ENCODE measurements at regions not wholly inside any gene's neighbourhood (a gene's known extent, or its start where the extent isn't known, plus 50 kb on each side); places are given as distances from the start of the nearest gene placed in this dataset.

DNA sequence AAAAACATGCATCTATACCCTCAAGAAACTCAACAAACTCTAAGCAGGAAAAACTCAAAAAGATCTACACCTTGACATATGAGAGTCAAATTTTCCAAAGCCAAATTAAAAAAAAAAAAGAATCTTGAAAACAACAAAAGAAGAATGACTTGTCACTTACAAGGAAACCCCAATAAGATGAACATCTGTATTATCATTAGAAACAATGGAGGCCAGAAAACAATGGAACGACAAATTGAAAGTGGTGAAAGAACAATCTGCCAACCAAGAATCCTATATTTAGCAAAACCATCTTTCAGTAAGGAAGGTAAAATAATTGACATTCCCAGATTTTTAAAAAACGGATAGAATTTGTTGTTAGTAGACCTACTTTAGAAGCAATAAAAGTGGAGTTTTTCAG lies 516.8 kb downstream of the ACTR3B start:
- WGBS (ENCODE audit: insufficient coverage), result no CpG with 5 or more reads among the region's 2 CpGs
- H3K27me3 ChIP-seq (replicated peaks in 2 of 5; ENCODE audit: control insufficient read depth in 4 of 5, insufficient read depth in 5 of 5, low read length in 4 of 5), result no peaks in the 10 kb centered on the region
- H3K4me1 ChIP-seq (ENCODE audit: control extremely low read depth in 1 of 4, control insufficient read depth in 4 of 4, insufficient read depth in 4 of 4, low read length in 3 of 4), result no peaks in the 10 kb centered on the region
- DNase-seq, result no peak
- no peak overlapping the region for H3K27ac ChIP-seq (ENCODE audit: insufficient read depth in 1 of 2, low read depth in 1 of 2, low read length in 2 of 2, poor library complexity in 1 of 2, severe bottlenecking in 2 of 2)
- CTCF ChIA-PET, result no interaction called here
- H3K4me3 ChIP-seq (ENCODE audit: control insufficient read depth in 1 of 7, extremely low read depth in 1 of 7, insufficient read depth in 4 of 7, low read depth in 2 of 7, low read length in 6 of 7), result no peak overlapping the region
- H3K36me3 ChIP-seq (ENCODE audit: control insufficient read depth in 4 of 4, insufficient read depth in 4 of 4, low read length in 3 of 4), result no peaks in the 10 kb centered on the region
- POLR2A ChIA-PET, result no interaction called here
- peaks cover 0 to 4% (median 0%) of the 10 kb centered on the region in 5 experiments for H3K9me3 ChIP-seq (ENCODE audit: control extremely low read depth in 1 of 5, control insufficient read depth in 4 of 5, insufficient read depth in 2 of 5, low read depth in 1 of 5, low read length in 4 of 5)

GRCh38 chr7:153286763-153287162 lies 527.2 kb downstream of the ACTR3B start:
- H3K27ac ChIP-seq (ENCODE audit: insufficient read depth in 1 of 2, low read depth in 1 of 2, low read length in 2 of 2, poor library complexity in 1 of 2, severe bottlenecking in 2 of 2), result no peak overlapping the region
- no peak overlapping the region for H3K4me3 ChIP-seq (ENCODE audit: control insufficient read depth in 1 of 7, extremely low read depth in 1 of 7, insufficient read depth in 4 of 7, low read depth in 2 of 7, low read length in 6 of 7)
- H3K4me1 ChIP-seq (ENCODE audit: control extremely low read depth in 1 of 4, control insufficient read depth in 4 of 4, insufficient read depth in 4 of 4, low read length in 3 of 4), result peaks cover 0 to 8% (median 0%) of the 10 kb centered on the region in 4 experiments
- ChIA-PET CTCF (no interaction called here), POLR2A (no interaction called here)
- no peaks in the 10 kb centered on the region for H3K27me3 ChIP-seq (replicated peaks in 2 of 5; ENCODE audit: control insufficient read depth in 4 of 5, insufficient read depth in 5 of 5, low read length in 4 of 5)
- no peak for DNase-seq
- no peaks in the 10 kb centered on the region for H3K36me3 ChIP-seq (ENCODE audit: control insufficient read depth in 4 of 4, insufficient read depth in 4 of 4, low read length in 3 of 4)
- WGBS (ENCODE audit: insufficient coverage), result 99% methylated on average over 11 of the region's 13 CpGs
- no peaks in the 10 kb centered on the region for H3K9me3 ChIP-seq (ENCODE audit: control extremely low read depth in 1 of 5, control insufficient read depth in 4 of 5, insufficient read depth in 2 of 5, low read depth in 1 of 5, low read length in 4 of 5)

DNA sequence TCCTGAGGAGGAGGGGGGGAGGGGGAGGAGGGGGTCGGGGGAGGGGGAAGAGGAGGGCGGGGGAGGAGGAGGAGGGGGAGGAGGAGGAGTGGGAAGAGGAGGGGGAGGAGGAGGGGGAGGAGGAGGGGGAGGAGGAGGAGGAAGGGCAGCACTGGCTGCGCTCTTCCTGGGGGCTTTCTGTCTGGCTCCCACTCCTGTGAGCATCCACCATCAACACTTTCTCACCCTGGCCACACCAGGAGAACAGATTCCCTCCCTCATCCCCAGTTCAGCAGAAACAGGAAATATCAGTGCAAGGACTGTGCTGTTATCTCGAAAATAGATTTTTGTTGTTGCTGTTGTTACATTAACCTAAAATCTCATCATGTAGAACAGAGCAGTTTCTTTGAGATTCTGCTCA lies 530.5 kb downstream of the ACTR3B start:
- H3K4me1 ChIP-seq (ENCODE audit: control extremely low read depth in 1 of 4, control insufficient read depth in 4 of 4, insufficient read depth in 4 of 4, low read length in 3 of 4), result peaks cover 0 to 8% (median 0%) of the 10 kb centered on the region in 4 experiments
- H3K9me3 ChIP-seq (ENCODE audit: control extremely low read depth in 1 of 5, control insufficient read depth in 4 of 5, insufficient read depth in 2 of 5, low read depth in 1 of 5, low read length in 4 of 5), result no peaks in the 10 kb centered on the region
- no peak overlapping the region for H3K27ac ChIP-seq (ENCODE audit: insufficient read depth in 1 of 2, low read depth in 1 of 2, low read length in 2 of 2, poor library complexity in 1 of 2, severe bottlenecking in 2 of 2)
- POLR2A ChIA-PET, result no interaction called here
- no peak for DNase-seq
- H3K27me3 ChIP-seq (replicated peaks in 2 of 5; ENCODE audit: control insufficient read depth in 4 of 5, insufficient read depth in 5 of 5, low read length in 4 of 5), result no peaks in the 10 kb centered on the region
- no peak overlapping the region for H3K4me3 ChIP-seq (ENCODE audit: control insufficient read depth in 1 of 7, extremely low read depth in 1 of 7, insufficient read depth in 4 of 7, low read depth in 2 of 7, low read length in 6 of 7)
- no CpG with 5 or more reads among the region's 4 CpGs for WGBS (ENCODE audit: insufficient coverage)
- no peaks in the 10 kb centered on the region for H3K36me3 ChIP-seq (ENCODE audit: control insufficient read depth in 4 of 4, insufficient read depth in 4 of 4, low read length in 3 of 4)
- CTCF ChIA-PET, result no interaction called here

GRCh38 chr7:153297141-153297540 lies 537.6 kb downstream of the ACTR3B start:
- Histone ChIP-seq H3K27me3 (replicated peaks in 2 of 5; ENCODE audit: control insufficient read depth in 4 of 5, insufficient read depth in 5 of 5, low read length in 4 of 5) (no peaks in the 10 kb centered on the region), H3K36me3 (ENCODE audit: control insufficient read depth in 4 of 4, insufficient read depth in 4 of 4, low read length in 3 of 4) (no peaks in the 10 kb centered on the region), H3K9me3 (ENCODE audit: control extremely low read depth in 1 of 5, control insufficient read depth in 4 of 5, insufficient read depth in 2 of 5, low read depth in 1 of 5, low read length in 4 of 5) (peaks cover 0 to 3% (median 0%) of the 10 kb centered on the region in 5 experiments), H3K27ac (ENCODE audit: insufficient read depth in 1 of 2, low read depth in 1 of 2, low read length in 2 of 2, poor library complexity in 1 of 2, severe bottlenecking in 2 of 2) (no peak overlapping the region), H3K4me3 (ENCODE audit: control insufficient read depth in 1 of 7, extremely low read depth in 1 of 7, insufficient read depth in 4 of 7, low read depth in 2 of 7, low read length in 6 of 7) (no peak overlapping the region), H3K4me1 (ENCODE audit: control extremely low read depth in 1 of 4, control insufficient read depth in 4 of 4, insufficient read depth in 4 of 4, low read length in 3 of 4) (no peaks in the 10 kb centered on the region)
- POLR2A ChIA-PET, result no interaction called here
- WGBS (ENCODE audit: insufficient coverage), result 90% methylated on average over 7 of the region's 7 CpGs
- no peak for DNase-seq
- CTCF ChIA-PET, result no interaction called here

DNA sequence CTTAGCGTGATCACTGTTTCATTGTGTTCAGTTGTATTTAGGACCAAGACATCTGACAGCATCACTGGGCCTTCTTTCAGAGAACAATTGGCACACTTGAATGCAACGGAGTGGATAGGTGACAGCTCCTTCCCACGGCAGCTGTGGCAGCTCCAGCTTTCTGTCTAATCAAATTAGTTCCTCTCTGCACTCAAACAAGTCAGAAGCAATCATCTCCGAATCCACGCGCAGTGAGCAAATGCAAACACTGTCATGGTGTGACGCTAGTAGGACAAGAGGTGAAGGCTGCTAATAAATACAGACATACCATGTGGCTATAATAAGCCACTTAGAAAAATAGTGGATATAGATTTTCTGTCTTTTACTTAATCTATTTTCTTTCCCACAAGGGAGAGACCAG lies 542.4 kb downstream of the ACTR3B start:
- CTCF ChIA-PET, result no interaction called here
- Histone ChIP-seq H3K9me3 (ENCODE audit: control extremely low read depth in 1 of 5, control insufficient read depth in 4 of 5, insufficient read depth in 2 of 5, low read depth in 1 of 5, low read length in 4 of 5) (peaks cover 0 to 4% (median 0%) of the 10 kb centered on the region in 5 experiments), H3K27me3 (replicated peaks in 2 of 5; ENCODE audit: control insufficient read depth in 4 of 5, insufficient read depth in 5 of 5, low read length in 4 of 5) (no peaks in the 10 kb centered on the region), H3K4me1 (ENCODE audit: control extremely low read depth in 1 of 4, control insufficient read depth in 4 of 4, insufficient read depth in 4 of 4, low read length in 3 of 4) (no peaks in the 10 kb centered on the region), H3K27ac (ENCODE audit: insufficient read depth in 1 of 2, low read depth in 1 of 2, low read length in 2 of 2, poor library complexity in 1 of 2, severe bottlenecking in 2 of 2) (no peak overlapping the region), H3K4me3 (ENCODE audit: control insufficient read depth in 1 of 7, extremely low read depth in 1 of 7, insufficient read depth in 4 of 7, low read depth in 2 of 7, low read length in 6 of 7) (no peak overlapping the region), H3K36me3 (ENCODE audit: control insufficient read depth in 4 of 4, insufficient read depth in 4 of 4, low read length in 3 of 4) (no peaks in the 10 kb centered on the region)
- DNase-seq, result no peak
- 97% methylated on average over 5 of the region's 7 CpGs for WGBS (ENCODE audit: insufficient coverage)
- POLR2A ChIA-PET, result no interaction called here

- H3K4me3 ChIP-seq (ENCODE audit: control insufficient read depth in 1 of 7, extremely low read depth in 1 of 7, insufficient read depth in 4 of 7, low read depth in 2 of 7, low read length in 6 of 7), result no peak overlapping the region
- WGBS (ENCODE audit: insufficient coverage), result 41% methylated on average over 4 of the region's 4 CpGs
- no peak for DNase-seq
- H3K4me1 ChIP-seq (ENCODE audit: control extremely low read depth in 1 of 4, control insufficient read depth in 4 of 4, insufficient read depth in 4 of 4, low read length in 3 of 4), result no peaks in the 10 kb centered on the region
- CTCF ChIA-PET, result no interaction called here
- no peaks in the 10 kb centered on the region for H3K27me3 ChIP-seq (replicated peaks in 2 of 5; ENCODE audit: control insufficient read depth in 4 of 5, insufficient read depth in 5 of 5, low read length in 4 of 5)
- H3K27ac ChIP-seq (ENCODE audit: insufficient read depth in 1 of 2, low read depth in 1 of 2, low read length in 2 of 2, poor library complexity in 1 of 2, severe bottlenecking in 2 of 2), result no peak overlapping the region
- no peaks in the 10 kb centered on the region for H3K9me3 ChIP-seq (ENCODE audit: control extremely low read depth in 1 of 5, control insufficient read depth in 4 of 5, insufficient read depth in 2 of 5, low read depth in 1 of 5, low read length in 4 of 5)
- H3K36me3 ChIP-seq (ENCODE audit: control insufficient read depth in 4 of 4, insufficient read depth in 4 of 4, low read length in 3 of 4), result no peaks in the 10 kb centered on the region
- POLR2A ChIA-PET, result no interaction called here
These were observed 560.5 kb downstream of the ACTR3B start for GRCh38 chr7:153320005-153320404.

GRCh38 chr7:153320681-153321080 lies 561.1 kb downstream of the ACTR3B start:
- H3K4me3 ChIP-seq (ENCODE audit: control insufficient read depth in 1 of 7, extremely low read depth in 1 of 7, insufficient read depth in 4 of 7, low read depth in 2 of 7, low read length in 6 of 7), result no peak overlapping the region
- ChIA-PET POLR2A (no interaction called here), CTCF (no interaction called here)
- no peaks in the 10 kb centered on the region for H3K4me1 ChIP-seq (ENCODE audit: control extremely low read depth in 1 of 4, control insufficient read depth in 4 of 4, insufficient read depth in 4 of 4, low read length in 3 of 4)
- no CpG with 5 or more reads among the region's 4 CpGs for WGBS (ENCODE audit: insufficient coverage)
- no peak for DNase-seq
- H3K27ac ChIP-seq (ENCODE audit: insufficient read depth in 1 of 2, low read depth in 1 of 2, low read length in 2 of 2, poor library complexity in 1 of 2, severe bottlenecking in 2 of 2), result no peak overlapping the region
- H3K27me3 ChIP-seq (replicated peaks in 2 of 5; ENCODE audit: control insufficient read depth in 4 of 5, insufficient read depth in 5 of 5, low read length in 4 of 5), result no peaks in the 10 kb centered on the region
- no peaks in the 10 kb centered on the region for H3K9me3 ChIP-seq (ENCODE audit: control extremely low read depth in 1 of 5, control insufficient read depth in 4 of 5, insufficient read depth in 2 of 5, low read depth in 1 of 5, low read length in 4 of 5)
- H3K36me3 ChIP-seq (ENCODE audit: control insufficient read depth in 4 of 4, insufficient read depth in 4 of 4, low read length in 3 of 4), result no peaks in the 10 kb centered on the region

All from common myeloid progenitor, CD34-positive (primary cell).